IMR-90 (cell line): ENCODE measurements at regions not wholly inside any gene's neighbourhood (a gene's known extent, or its start where the extent isn't known, plus 50 kb on each side); places are given as distances from the start of the nearest gene placed in this dataset.

Experiments
- ATAC-seq: fragments of 200-7000 bp; cut with Tn5 transposase; 2 replicates; pipeline ENCODE4 v1.9.1; 2020; ENCODE audit warnings: low read depth, mild to moderate bottlenecking, moderate library complexity
- BruUV-seq: library from RNA; stranded (reverse); fragments of 400-500 nt; replicated peaks from 2 replicates; lab custom pipeline; 2021; lab: Mats Ljungman, UMichigan
- CTCF ChIA-PET: fragments of 300-600 bp; formaldehyde crosslinking; extraction: SDS; loops from one replicate; lab custom pipeline; 2021; ENCODE audit warnings: antibody characterized with exemption; lab: Yijun Ruan, JAX
- POLR2A ChIA-PET: fragments of 300-600 bp; sonication (Branson Sonifier 250); formaldehyde crosslinking; loops from one replicate; lab custom pipeline; 2022; ENCODE audit warnings: antibody characterized with exemption; ENCODE audit not compliant: unreplicated experiment; lab: Charles Lee
- DNase-seq: peaks from one replicate; pipeline ENCODE4 v3.0.0; 2013
- H2AFZ ChIP-seq: replicated peaks from 2 replicates; pipeline ENCODE3; 2013; ENCODE audit warnings: low read length, mild to moderate bottlenecking; ENCODE audit not compliant: poor library complexity
- H2AK5ac ChIP-seq: 2 replicates; pipeline ENCODE4 v1.6.1; 2013; ENCODE audit warnings: low read depth, low read length, inconsistent platforms
- H2AK9ac ChIP-seq: replicated peaks from 2 replicates; pipeline ENCODE3; 2013; ENCODE audit warnings: mild to moderate bottlenecking, low read depth, low read length, moderate library complexity; ENCODE audit not compliant: poor library complexity
- H2BK120ac ChIP-seq: 2 replicates; pipeline ENCODE4 v1.6.1; 2013; ENCODE audit warnings: low read depth, low read length, inconsistent platforms
- H2BK15ac ChIP-seq: 3 replicates; pipeline ENCODE4 v1.6.1; 2013; ENCODE audit warnings: low read depth, low read length, inconsistent platforms
- H2BK20ac ChIP-seq: 2 replicates; pipeline ENCODE4 v1.6.1; 2013; ENCODE audit warnings: low read depth, mild to moderate bottlenecking, inconsistent platforms, low read length, moderate library complexity
- H2BK5ac ChIP-seq: 2 replicates; pipeline ENCODE4 v1.6.1; 2013; ENCODE audit warnings: mild to moderate bottlenecking, low read depth, low read length, inconsistent platforms; ENCODE audit not compliant: poor library complexity, severe bottlenecking
- H3K14ac ChIP-seq: replicated peaks from 2 replicates; pipeline ENCODE4 v1.6.1; 2013; ENCODE audit warnings: low read depth, low read length, inconsistent platforms
- H3K18ac ChIP-seq: 2 replicates; pipeline ENCODE4 v1.6.1; 2013; ENCODE audit warnings: low read depth, low read length, control low read depth
- H3K23ac ChIP-seq: 2 replicates; pipeline ENCODE4 v1.6.1; 2013; ENCODE audit warnings: low read depth, low read length, inconsistent platforms
- H3K27ac ChIP-seq: 2 replicates; pipeline ENCODE4 v1.5.1; 2013; ENCODE audit warnings: mild to moderate bottlenecking, control low read depth, low read length; ENCODE audit not compliant: insufficient read depth
- H3K27me3 ChIP-seq: 2 replicates; pipeline ENCODE4 v1.6.1; 2013; ENCODE audit warnings: low read length; ENCODE audit not compliant: control insufficient read depth, insufficient read depth
- H3K36me3 ChIP-seq: 2 replicates; pipeline ENCODE4 v1.6.1; 2013; ENCODE audit warnings: low read length, mixed read lengths; ENCODE audit not compliant: control insufficient read depth, insufficient read depth
- H3K4ac ChIP-seq: 2 replicates; pipeline ENCODE4 v1.6.1; 2013; ENCODE audit warnings: low read depth, low read length, inconsistent platforms
- H3K4me1 ChIP-seq: 2 replicates; pipeline ENCODE4 v1.6.1; 2013; ENCODE audit warnings: low read length, mixed read lengths; ENCODE audit not compliant: control insufficient read depth, insufficient read depth
- H3K4me2 ChIP-seq: 2 replicates; pipeline ENCODE4 v1.6.1; 2013; ENCODE audit warnings: low read depth, mild to moderate bottlenecking, control low read depth, low read length, moderate library complexity
- H3K4me3 ChIP-seq: 2 replicates; pipeline ENCODE4 v1.5.1; 2013; ENCODE audit warnings: low read depth, mild to moderate bottlenecking, control low read depth, low read length, moderate library complexity; ENCODE audit not compliant: insufficient read depth
- H3K56ac ChIP-seq: 2 replicates; pipeline ENCODE4 v1.6.1; 2013; ENCODE audit warnings: low read length, inconsistent platforms; ENCODE audit not compliant: insufficient read depth; ENCODE audit errors: extremely low read depth
- H3K79me1 ChIP-seq, 2 experiments: 2 replicates each; pipeline ENCODE4 v1.6.1; 2013; ENCODE audit warnings: low read length in 2 of 2, inconsistent platforms in 1 of 2, low read depth in 1 of 2
- H3K9ac ChIP-seq: 2 replicates; pipeline ENCODE4 v1.6.1; 2013; ENCODE audit warnings: low read depth, low read length, control low read depth
- H3K9me1 ChIP-seq: 2 replicates; pipeline ENCODE4 v1.6.1; 2013; ENCODE audit warnings: low read length, inconsistent platforms; ENCODE audit not compliant: insufficient read depth
- H3K9me3 ChIP-seq: 2 replicates; pipeline ENCODE4 v1.6.1; 2013; ENCODE audit warnings: low read length; ENCODE audit not compliant: control insufficient read depth, insufficient read depth
- H4K20me1 ChIP-seq: 2 replicates; pipeline ENCODE4 v1.6.1; 2013; ENCODE audit warnings: low read length, inconsistent platforms; ENCODE audit not compliant: insufficient read depth
- H4K5ac ChIP-seq: 2 replicates; pipeline ENCODE4 v1.6.1; 2013; ENCODE audit warnings: mild to moderate bottlenecking, low read depth, low read length, control low read depth
- H4K8ac ChIP-seq, 2 experiments: 2 replicates each; pipeline ENCODE4 v1.6.1; 2013; ENCODE audit warnings: low read depth in 2 of 2, low read length in 2 of 2, control low read depth in 1 of 2, inconsistent platforms in 1 of 2
- H4K91ac ChIP-seq: 2 replicates; pipeline ENCODE4 v1.6.1; 2013; ENCODE audit warnings: low read depth, low read length, inconsistent platforms; ENCODE audit not compliant: insufficient read depth
- BHLHE40 ChIP-seq: fragments of 150-350 bp; IDR thresholded peaks from 2 replicates; pipeline ENCODE4 v1.6.1; 2016; ENCODE audit warnings: mild to moderate bottlenecking, low read depth, low read length
- RCOR1 ChIP-seq: IDR thresholded peaks from 2 replicates; pipeline ENCODE4 v1.6.1; 2012; ENCODE audit warnings: mild to moderate bottlenecking, low read length, improper control_type of control experiment; ENCODE audit not compliant: insufficient replicate concordance
- SMC3 ChIP-seq: fragments of 150-350 bp; IDR thresholded peaks from 2 replicates; pipeline ENCODE4 v1.6.1; 2016; ENCODE audit warnings: low read depth, mild to moderate bottlenecking, antibody characterized with exemption, low read length, moderate library complexity
- WGBS, 2 experiments: methylation state at CpG; one replicate each; pipeline versions ENCODE4 v1.1.5 to v1.1.7; 2013; ENCODE audit warnings: missing lambda C conversion rate in 2 of 2; ENCODE audit not compliant: insufficient read length in 1 of 2; ENCODE audit errors: extremely low coverage in 2 of 2; 5-methylcytosine and 5-hydroxymethylcytosine counted together
- dilution Hi-C: fragments of 300-500 bp; cut with HindIII; formaldehyde crosslinking; loops from one replicate; pipeline ENCODE4 v1.14.3; 2018; ENCODE audit warnings: low sequenced_read_pairs; ENCODE audit not compliant: unreplicated experiment
- in situ Hi-C: fragments of 300-500 bp; cut with MboI; formaldehyde crosslinking; loops from 3 replicates; pipeline ENCODE4 v1.14.3; 2019; ENCODE audit warnings: low sequenced_read_pairs, inconsistent platforms, mixed read lengths
- intact Hi-C: fragments of 100-400 bp; cut with micrococcal nuclease; formaldehyde crosslinking; loops from 2 replicates; pipeline ENCODE4 v1.10.0; 2022

DNA sequence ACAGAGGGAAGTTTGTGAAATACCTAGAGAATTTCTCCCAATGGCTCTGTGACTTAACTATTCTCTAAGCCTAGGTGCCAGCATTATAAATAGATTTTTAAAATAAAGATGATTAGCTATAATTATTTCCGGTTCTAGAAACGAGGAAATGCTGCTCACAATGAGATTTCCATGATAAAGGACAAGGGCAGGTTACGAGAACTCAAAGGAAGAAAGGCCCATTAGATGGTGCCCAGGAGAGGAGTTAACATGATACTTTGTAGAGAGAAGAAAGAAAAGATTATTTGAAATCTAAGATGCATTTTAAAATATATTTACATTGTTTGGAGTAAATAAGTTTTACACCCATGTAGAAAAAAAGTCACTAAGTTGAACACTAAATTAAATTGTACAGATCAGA lies 538.3 kb upstream of the PTGER4 start:
- H4K91ac ChIP-seq: no peak overlapping the region
- no peaks in the 10 kb centered on the region for H3K9me3 ChIP-seq
- WGBS, 2 experiments: 75% methylated on average over 2 of the region's 3 CpGs; no CpG with 5 or more reads in 1 of the 2 experiments
- H3K27me3 ChIP-seq: no peaks in the 10 kb centered on the region
- intact Hi-C loops (no loop called here), in situ Hi-C loops (no loop called here), dilution Hi-C loops (no loop called here)
- no peak overlapping the region for H3K23ac ChIP-seq
- no TSS peak for BruUV-seq
- no peak overlapping the region for H4K5ac ChIP-seq
- no peak overlapping the region for H3K27ac ChIP-seq
- H3K9me1 ChIP-seq: no peaks in the 10 kb centered on the region
- no peaks in the 10 kb centered on the region for H3K79me1 ChIP-seq
- no peak for ATAC-seq
- H4K20me1 ChIP-seq: no peaks in the 10 kb centered on the region
- H2BK20ac ChIP-seq: no peak overlapping the region
- H2BK120ac ChIP-seq: no peak overlapping the region
- ChIA-PET CTCF (no interaction called here), POLR2A (no interaction called here)
- no peak overlapping the region for H2BK15ac ChIP-seq
- no peak overlapping the region for H3K56ac ChIP-seq
- H3K4me2 ChIP-seq: no peak overlapping the region
- H3K14ac ChIP-seq: no peak overlapping the region
- H3K9ac ChIP-seq: no peak overlapping the region
- no peak overlapping the region for H4K8ac ChIP-seq
- H3K4me1 ChIP-seq: no peaks in the 10 kb centered on the region
- no peaks in the 10 kb centered on the region for H3K36me3 ChIP-seq
- no peak for DNase-seq
- no peak overlapping the region for H3K4ac ChIP-seq
- no peak overlapping the region for H2AFZ ChIP-seq
- no peak overlapping the region for H2AK9ac ChIP-seq
- no peak overlapping the region for H2AK5ac ChIP-seq
- H2BK5ac ChIP-seq: no peak overlapping the region
- H3K4me3 ChIP-seq: no peak overlapping the region
- H3K18ac ChIP-seq: no peak overlapping the region
- TF ChIP-seq SMC3: no peak
- TF ChIP-seq BHLHE40: no peak
- TF ChIP-seq RCOR1: no peak
